Caco-2 (cell line): ENCODE measurements at regions not wholly inside any gene's neighbourhood (a gene's known extent, or its start where the extent isn't known, plus 50 kb on each side); places are given as distances from the start of the nearest gene placed in this dataset.

Source experiments
- BruUV-seq: library from RNA; stranded (reverse); fragments of 400-500 nt; replicated peaks from 2 replicates; lab custom pipeline; 2021; lab: Mats Ljungman, UMichigan
- CTCF ChIA-PET: fragments of 300-600 bp; sonication (Branson Sonifier 250); formaldehyde crosslinking; loops from one replicate; lab custom pipeline; 2022; ENCODE audit warnings: antibody characterized with exemption; lab: Charles Lee
- POLR2A ChIA-PET: fragments of 300-600 bp; sonication (Branson Sonifier 250); formaldehyde crosslinking; loops from one replicate; lab custom pipeline; 2022; ENCODE audit warnings: antibody characterized with exemption; lab: Charles Lee
- DNase-seq, 2 experiments: peaks; one replicate each; pipeline versions ENCODE4 v3.0.0 to v3.0.0-alpha.2; 2020 to 2022
- H3K27me3 ChIP-seq: replicated peaks from 2 replicates; pipeline ENCODE4 v1.6.0; 2011; ENCODE audit warnings: low read length; ENCODE audit not compliant: control insufficient read depth, insufficient read depth
- H3K36me3 ChIP-seq: 2 replicates; pipeline ENCODE4 v1.5.1; 2011; ENCODE audit warnings: low read length; ENCODE audit not compliant: control insufficient read depth, insufficient read depth
- H3K4me1 ChIP-seq: fragments of 250-450 bp; sonication (Bioruptor Pico); 2 replicates; pipeline ENCODE4 v1.5.1; 2020; ENCODE audit warnings: mild to moderate bottlenecking
- H3K4me3 ChIP-seq: 2 replicates; pipeline ENCODE4 v1.5.1; 2011; ENCODE audit warnings: low read depth, mild to moderate bottlenecking, control low read depth, low read length
- H3K9me3 ChIP-seq: fragments of 250-450 bp; sonication (Bioruptor Pico); 2 replicates; pipeline ENCODE4 v1.5.1; 2020; ENCODE audit warnings: mild to moderate bottlenecking, moderate library complexity
- H3K27ac Mint-ChIP-seq: one replicate; pipeline ENCODE4 v1.8.0; 2022; ENCODE audit warnings: mixed read lengths; ENCODE audit not compliant: unreplicated experiment
- H3K27me3 Mint-ChIP-seq: one replicate; pipeline ENCODE4 v1.8.0; 2022; ENCODE audit warnings: mixed read lengths; ENCODE audit not compliant: insufficient read depth, unreplicated experiment
- H3K36me3 Mint-ChIP-seq: one replicate; pipeline ENCODE4 v1.8.0; 2022; ENCODE audit warnings: mild to moderate bottlenecking, mixed read lengths; ENCODE audit not compliant: insufficient read depth, unreplicated experiment
- H3K4me1 Mint-ChIP-seq: one replicate; pipeline ENCODE4 v1.8.0; 2022; ENCODE audit warnings: low read depth, mixed read lengths; ENCODE audit not compliant: unreplicated experiment
- H3K4me3 Mint-ChIP-seq: one replicate; pipeline ENCODE4 v1.8.0; 2022; ENCODE audit warnings: mild to moderate bottlenecking, moderate library complexity, mixed read lengths; ENCODE audit not compliant: unreplicated experiment
- H3K9me3 Mint-ChIP-seq: one replicate; pipeline ENCODE4 v1.8.0; 2022; ENCODE audit warnings: mixed read lengths; ENCODE audit not compliant: unreplicated experiment
- CTCF ChIP-seq, 2 experiments: fragments of 200-600 bp in 1 of 2; IDR thresholded peaks; 1 replicate in 1 of 2; 2 replicates in 1 of 2; pipeline versions ENCODE4 v1.5.1 to v1.8.0; 2011 to 2022; ENCODE audit warnings: antibody characterized with exemption in 1 of 2, control low read depth in 1 of 2, inconsistent platforms in 1 of 2, low read depth in 1 of 2, low read length in 1 of 2, mild to moderate bottlenecking in 1 of 2, moderate library complexity in 1 of 2; ENCODE audit not compliant: insufficient read depth in 1 of 2, severe bottlenecking in 1 of 2, unreplicated experiment in 1 of 2
- intact Hi-C: fragments of 100-400 bp; cut with micrococcal nuclease; formaldehyde crosslinking; loops from one replicate; pipeline ENCODE4 v1.10.0; 2022; ENCODE audit not compliant: unreplicated experiment

- Histone ChIP-seq H3K36me3 (no peaks in the 10 kb centered on the region), H3K4me3 (no peak overlapping the region), H3K27me3 (no peaks in the 10 kb centered on the region), H3K4me1 (no peaks in the 10 kb centered on the region), H3K9me3 (peaks cover 3% of the 10 kb centered on the region; the same call in 1 of the 2 replicates)
- no peak for DNase-seq
- Mint-ChIP-seq H3K4me3 (no peak overlapping the region), H3K27me3 (no peaks in the 10 kb centered on the region), H3K9me3 (no peaks in the 10 kb centered on the region), H3K27ac (no peak overlapping the region), H3K36me3 (no peaks in the 10 kb centered on the region), H3K4me1 (no peaks in the 10 kb centered on the region)
- no peak for TF ChIP-seq CTCF (IDR thresholded peaks at IDR 0.05; ENCODE audit: insufficient read depth in 1 of 2, low read depth in 1 of 2, low read length in 1 of 2, severe bottlenecking in 1 of 2, unreplicated experiment in 1 of 2)
- BruUV-seq: no TSS peak
- CTCF ChIA-PET: no interaction called here
- POLR2A ChIA-PET: no interaction called here
- intact Hi-C loops: no loop called here
Observed at GRCh38 chr10:31582365-31583052, 263.5 kb downstream of the ZEB1 start.

GRCh38 chr10:31581741-31582323, 262.8 kb downstream of the ZEB1 start:
- CTCF ChIA-PET: interaction anchor here (0.7 kb wide), 1 partner anchor 602 kb away, joined by 3 read pairs; no protein-coding TSS in a partner anchor

GRCh38 chr10:31580646-31581045, 261.6 kb downstream of the ZEB1 start:
- no TSS peak for BruUV-seq
- H3K4me1 Mint-ChIP-seq: no peaks in the 10 kb centered on the region
- no peak overlapping the region for H3K4me3 Mint-ChIP-seq
- no peaks in the 10 kb centered on the region for H3K9me3 Mint-ChIP-seq
- H3K9me3 ChIP-seq: peaks cover 3% of the 10 kb centered on the region; the same call in 1 of the 2 replicates
- no peaks in the 10 kb centered on the region for H3K4me1 ChIP-seq
- H3K36me3 Mint-ChIP-seq: no peaks in the 10 kb centered on the region
- H3K27me3 Mint-ChIP-seq: peaks cover 4% of the 10 kb centered on the region
- no peak for TF ChIP-seq CTCF (IDR thresholded peaks at IDR 0.05; ENCODE audit: insufficient read depth in 1 of 2, low read depth in 1 of 2, low read length in 1 of 2, severe bottlenecking in 1 of 2, unreplicated experiment in 1 of 2)
- DNase-seq: no peak
- H3K27ac Mint-ChIP-seq: no peak overlapping the region
- no peaks in the 10 kb centered on the region for H3K36me3 ChIP-seq
- POLR2A ChIA-PET: no interaction called here
- CTCF ChIA-PET: no interaction called here
- intact Hi-C loops: no loop called here
- H3K4me3 ChIP-seq: no peak overlapping the region
- H3K27me3 ChIP-seq: no peaks in the 10 kb centered on the region

More at GRCh38 chr10:31581741-31582323, 262.8 kb downstream of the ZEB1 start:
- H3K4me3 Mint-ChIP-seq: no peak overlapping the region
- no peaks in the 10 kb centered on the region for H3K4me1 Mint-ChIP-seq
- H3K4me3 ChIP-seq: no peak overlapping the region
- H3K27me3 Mint-ChIP-seq: no peaks in the 10 kb centered on the region
- H3K4me1 ChIP-seq: no peaks in the 10 kb centered on the region
- no peaks in the 10 kb centered on the region for H3K9me3 Mint-ChIP-seq
- no peak for DNase-seq
- peaks cover 3% of the 10 kb centered on the region; the same call in 1 of the 2 replicates for H3K9me3 ChIP-seq
- no peak overlapping the region for H3K27ac Mint-ChIP-seq
- no peak for TF ChIP-seq CTCF (IDR thresholded peaks at IDR 0.05; ENCODE audit: insufficient read depth in 1 of 2, low read depth in 1 of 2, low read length in 1 of 2, severe bottlenecking in 1 of 2, unreplicated experiment in 1 of 2)
- no peaks in the 10 kb centered on the region for H3K27me3 ChIP-seq
- no peaks in the 10 kb centered on the region for H3K36me3 Mint-ChIP-seq
- H3K36me3 ChIP-seq: no peaks in the 10 kb centered on the region
- POLR2A ChIA-PET: no interaction called here
- intact Hi-C loops: no loop called here
- BruUV-seq: no TSS peak
